HepG2 (cell line): ENCODE measurements at regions not wholly inside any gene's neighbourhood (a gene's known extent, or its start where the extent isn't known, plus 50 kb on each side); places are given as distances from the start of the nearest gene placed in this dataset.
"Not testable (repeated sequence)": the region's sequence is repeated elsewhere in the genome, so short reads cannot be mapped to it uniquely, and the experiment has no call there.

Source experiments
- ATF3 ChIP-seq: sonication (generic); formaldehyde crosslinking; IDR thresholded peaks from 2 replicates; pipeline ENCODE4 v1.4.0; 2020; ENCODE audit warnings: missing genetic modification reagents
- BRD4 ChIP-seq: sonication (generic); formaldehyde crosslinking; IDR thresholded peaks from 2 replicates; pipeline ENCODE4 v1.4.0; 2020; ENCODE audit warnings: missing genetic modification reagents
- EZH2 ChIP-seq: conservative IDR thresholded peaks from 2 replicates; pipeline ENCODE4 v1.6.1; 2012; ENCODE audit warnings: mild to moderate bottlenecking, low read depth, low read length, moderate library complexity
- FOSL1 ChIP-seq: sonication (generic); formaldehyde crosslinking; IDR thresholded peaks from 2 replicates; pipeline ENCODE4 v1.9.0; 2021; ENCODE audit warnings: missing genetic modification reagents, borderline replicate concordance
- KDM4B ChIP-seq: sonication (generic); formaldehyde crosslinking; IDR thresholded peaks from 2 replicates; pipeline ENCODE4 v1.4.0; 2020; ENCODE audit warnings: missing genetic modification reagents
- POLR2AphosphoS5 ChIP-seq: IDR thresholded peaks from 2 replicates; pipeline ENCODE4 v1.6.1; 2012; ENCODE audit warnings: low read depth, low read length
- TBL1XR1 ChIP-seq: fragments of 150-350 bp; IDR thresholded peaks from 2 replicates; pipeline ENCODE4 v1.6.1; 2014; ENCODE audit warnings: borderline replicate concordance, low read length; ENCODE audit not compliant: partially characterized antibody
- TRIM24 ChIP-seq: sonication (generic); formaldehyde crosslinking; IDR thresholded peaks from 2 replicates; pipeline ENCODE4 v1.8.0; 2022; ENCODE audit warnings: mild to moderate bottlenecking, missing genetic modification reagents
- ZBTB21 ChIP-seq: sonication (generic); formaldehyde crosslinking; IDR thresholded peaks from 2 replicates; pipeline ENCODE4 v1.4.0; 2020; ENCODE audit warnings: missing genetic modification reagents
- ZNF253 ChIP-seq: sonication (generic); formaldehyde crosslinking; IDR thresholded peaks from 2 replicates; pipeline ENCODE4 v1.8.0; 2022; ENCODE audit warnings: mild to moderate bottlenecking, missing genetic modification reagents, borderline replicate concordance
- ZNF280B ChIP-seq: sonication (generic); formaldehyde crosslinking; IDR thresholded peaks from 2 replicates; pipeline ENCODE4 v1.5.0; 2020; ENCODE audit warnings: missing genetic modification reagents, mild to moderate bottlenecking, borderline replicate concordance
- TF ChIP-seq, protein P1 (sequence below): sonication (generic); formaldehyde crosslinking; IDR thresholded peaks from 2 replicates; pipeline ENCODE4 v1.5.0; 2020; ENCODE audit warnings: mild to moderate bottlenecking, missing genetic modification reagents, moderate library complexity
- TF ChIP-seq, protein P2 (sequence below): sonication (generic); formaldehyde crosslinking; IDR thresholded peaks from 2 replicates; pipeline ENCODE4 v1.5.1; 2020; ENCODE audit warnings: mild to moderate bottlenecking, missing genetic modification reagents

- TF ChIP-seq EZH2; POLR2AphosphoS5; KDM4B (CRISPR knock-in tag); ATF3; TRIM24 (CRISPR knock-in tag); ZBTB21 (CRISPR knock-in tag); BRD4; FOSL1 (CRISPR knock-in tag); ZNF253 (CRISPR knock-in tag); TBL1XR1; ZNF280B (CRISPR knock-in tag): not testable (repeated sequence)
- TF ChIP-seq, protein P1, sequence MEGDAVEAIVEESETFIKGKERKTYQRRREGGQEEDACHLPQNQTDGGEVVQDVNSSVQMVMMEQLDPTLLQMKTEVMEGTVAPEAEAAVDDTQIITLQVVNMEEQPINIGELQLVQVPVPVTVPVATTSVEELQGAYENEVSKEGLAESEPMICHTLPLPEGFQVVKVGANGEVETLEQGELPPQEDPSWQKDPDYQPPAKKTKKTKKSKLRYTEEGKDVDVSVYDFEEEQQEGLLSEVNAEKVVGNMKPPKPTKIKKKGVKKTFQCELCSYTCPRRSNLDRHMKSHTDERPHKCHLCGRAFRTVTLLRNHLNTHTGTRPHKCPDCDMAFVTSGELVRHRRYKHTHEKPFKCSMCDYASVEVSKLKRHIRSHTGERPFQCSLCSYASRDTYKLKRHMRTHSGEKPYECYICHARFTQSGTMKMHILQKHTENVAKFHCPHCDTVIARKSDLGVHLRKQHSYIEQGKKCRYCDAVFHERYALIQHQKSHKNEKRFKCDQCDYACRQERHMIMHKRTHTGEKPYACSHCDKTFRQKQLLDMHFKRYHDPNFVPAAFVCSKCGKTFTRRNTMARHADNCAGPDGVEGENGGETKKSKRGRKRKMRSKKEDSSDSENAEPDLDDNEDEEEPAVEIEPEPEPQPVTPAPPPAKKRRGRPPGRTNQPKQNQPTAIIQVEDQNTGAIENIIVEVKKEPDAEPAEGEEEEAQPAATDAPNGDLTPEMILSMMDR (CRISPR knock-in tag), result not testable (repeated sequence)
- TF ChIP-seq, protein P2, sequence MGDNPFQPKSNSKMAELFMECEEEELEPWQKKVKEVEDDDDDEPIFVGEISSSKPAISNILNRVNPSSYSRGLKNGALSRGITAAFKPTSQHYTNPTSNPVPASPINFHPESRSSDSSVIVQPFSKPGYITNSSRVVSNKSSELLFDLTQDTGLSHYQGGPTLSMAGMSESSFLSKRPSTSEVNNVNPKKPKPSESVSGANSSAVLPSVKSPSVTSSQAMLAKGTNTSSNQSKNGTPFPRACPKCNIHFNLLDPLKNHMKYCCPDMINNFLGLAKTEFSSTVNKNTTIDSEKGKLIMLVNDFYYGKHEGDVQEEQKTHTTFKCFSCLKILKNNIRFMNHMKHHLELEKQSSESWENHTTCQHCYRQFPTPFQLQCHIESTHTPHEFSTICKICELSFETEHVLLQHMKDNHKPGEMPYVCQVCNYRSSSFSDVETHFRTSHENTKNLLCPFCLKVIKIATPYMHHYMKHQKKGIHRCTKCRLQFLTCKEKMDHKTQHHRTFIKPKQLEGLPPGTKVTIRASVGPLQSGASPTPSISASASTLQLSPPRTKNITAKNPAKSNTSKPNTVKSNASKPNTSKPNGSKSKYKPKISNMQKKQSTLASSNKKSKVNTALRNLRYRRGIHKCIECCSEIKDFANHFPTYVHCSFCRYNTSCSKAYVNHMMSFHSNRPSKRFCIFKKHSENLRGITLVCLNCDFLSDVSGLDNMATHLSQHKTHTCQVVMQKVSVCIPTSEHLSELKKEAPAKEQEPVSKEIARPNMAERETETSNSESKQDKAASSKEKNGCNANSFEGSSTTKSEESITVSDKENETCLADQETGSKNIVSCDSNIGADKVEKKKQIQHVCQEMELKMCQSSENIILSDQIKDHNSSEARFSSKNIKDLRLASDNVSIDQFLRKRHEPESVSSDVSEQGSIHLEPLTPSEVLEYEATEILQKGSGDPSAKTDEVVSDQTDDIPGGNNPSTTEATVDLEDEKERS (CRISPR knock-in tag), result not testable (repeated sequence)
Measured at GRCh38 chr21:10345178-10345612, 176.2 kb upstream of the TPTE start.
